Islet of Langerhans (tissue), 1 donor: ENCODE measurements at regions not wholly inside any gene's neighbourhood (a gene's known extent, or its start where the extent isn't known, plus 50 kb on each side); places are given as distances from the start of the nearest gene placed in this dataset.
"Not testable (repeated sequence)": the region's sequence is repeated elsewhere in the genome, so short reads cannot be mapped to it uniquely, and the experiment has no call there.

Experiments used
- FAIRE-seq: peaks from one replicate; lab custom pipeline; 2011; peaks lifted over from hg19 to GRCh38; lab: Jason Lieb, UNC

DNA sequence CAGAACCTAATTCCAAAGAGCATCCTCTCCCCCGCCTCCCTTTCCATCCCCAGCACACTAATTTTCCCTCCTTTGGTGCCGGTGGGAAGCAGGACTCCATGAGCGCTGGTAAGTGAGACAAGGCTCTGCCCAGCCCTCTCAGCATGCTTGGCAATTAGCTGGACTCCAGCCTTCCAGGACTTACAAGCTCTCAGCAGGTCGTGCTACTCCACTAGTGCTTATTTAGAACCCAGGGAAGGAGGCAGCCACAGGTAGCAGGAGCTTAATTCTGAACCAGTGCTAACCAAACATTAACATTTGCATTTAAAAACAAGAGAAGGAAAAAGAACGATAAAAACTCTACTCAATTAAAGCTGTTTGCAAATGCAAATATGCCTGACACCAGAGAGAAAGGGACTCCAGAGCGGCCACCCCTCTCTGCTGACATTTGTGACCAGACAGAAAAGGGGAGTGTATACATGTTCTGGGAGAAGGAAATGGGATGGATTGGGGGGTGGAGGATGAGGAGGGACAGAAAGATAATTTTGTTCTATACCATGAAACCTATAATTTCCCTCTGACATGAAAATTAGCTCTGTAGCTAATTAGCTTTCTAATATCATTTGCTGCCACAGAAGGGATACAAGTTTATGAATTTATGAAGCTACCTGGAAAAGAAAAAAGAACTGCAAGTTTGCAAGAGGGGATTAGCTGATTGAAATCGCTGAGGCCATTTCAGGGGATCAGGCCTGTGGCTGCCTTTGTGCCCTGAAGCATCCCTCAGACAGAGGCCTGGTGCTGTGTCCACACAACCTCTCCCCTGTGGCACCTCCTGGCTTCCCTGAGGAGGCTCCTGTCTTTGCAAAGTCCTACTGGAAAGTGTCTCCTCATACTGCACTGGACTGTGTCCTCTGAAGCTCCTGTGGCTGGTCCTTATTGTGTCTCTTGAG lies 266.3 kb downstream of the SEC61B start:
- no peak for FAIRE-seq

- no peak for FAIRE-seq
Observed at GRCh38 chr9:99489060-99489413, 267.0 kb downstream of the SEC61B start.

- no peak for FAIRE-seq
Observed at GRCh38 chr9:99490729-99491128, 268.6 kb downstream of the SEC61B start.

DNA sequence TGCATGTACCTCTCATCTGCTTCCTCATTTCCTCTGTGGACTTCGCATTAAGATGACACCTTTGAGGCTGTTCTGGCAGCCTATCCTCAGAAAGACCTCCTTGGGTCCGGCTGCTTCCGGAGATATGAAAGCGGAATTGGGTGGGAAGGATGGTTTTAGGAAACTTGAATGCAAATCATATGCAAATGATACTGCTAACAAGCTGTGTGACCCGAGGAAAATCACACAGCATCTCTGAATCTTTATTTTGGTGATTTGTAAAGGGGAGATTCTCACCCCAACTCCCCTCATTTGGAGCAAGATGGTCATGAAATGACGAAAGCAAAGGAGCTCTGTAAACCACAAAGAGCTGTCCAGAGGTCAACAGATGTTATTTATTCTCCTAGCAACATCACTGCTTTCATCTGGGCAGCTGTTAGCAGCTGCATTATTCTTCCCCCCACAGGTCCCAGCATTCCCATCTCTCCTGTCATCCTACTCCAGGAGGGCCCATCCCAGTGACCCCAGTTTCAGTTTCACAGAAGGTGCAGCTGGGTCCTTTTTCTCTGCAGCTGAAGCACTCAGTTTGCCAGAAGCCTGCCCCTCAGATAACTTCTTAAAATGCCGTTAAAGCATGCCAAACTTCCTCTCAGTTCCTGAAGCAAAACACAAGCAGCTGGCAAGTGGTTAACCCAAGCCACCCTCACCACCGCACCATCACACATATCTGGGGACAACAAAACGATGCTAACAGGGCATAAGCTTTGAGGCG lies 269.5 kb downstream of the SEC61B start:
- FAIRE-seq = no peak

- FAIRE-seq = no peak
Observed at GRCh38 chr9:99497641-99498040, 275.6 kb downstream of the SEC61B start.

DNA sequence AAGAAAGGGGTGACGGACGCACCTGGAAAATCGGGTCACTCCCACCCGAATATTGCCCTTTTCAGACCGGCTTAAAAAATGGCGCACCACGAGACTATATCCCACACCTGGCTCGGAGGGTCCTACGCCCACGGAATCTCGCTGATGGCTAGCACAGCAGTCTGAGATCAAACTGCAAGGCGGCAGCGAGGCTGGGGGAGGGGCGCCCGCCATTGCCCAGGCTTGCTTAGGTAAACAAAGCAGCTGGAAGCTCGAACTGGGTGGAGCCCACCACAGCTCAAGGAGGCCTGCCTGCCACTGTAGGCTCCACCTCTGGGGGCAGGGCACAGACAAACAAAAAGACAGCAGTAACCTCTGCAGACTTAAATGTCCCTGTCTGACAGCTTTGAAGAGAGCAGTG lies 276.9 kb downstream of the SEC61B start:
- FAIRE-seq = not testable (repeated sequence)

DNA sequence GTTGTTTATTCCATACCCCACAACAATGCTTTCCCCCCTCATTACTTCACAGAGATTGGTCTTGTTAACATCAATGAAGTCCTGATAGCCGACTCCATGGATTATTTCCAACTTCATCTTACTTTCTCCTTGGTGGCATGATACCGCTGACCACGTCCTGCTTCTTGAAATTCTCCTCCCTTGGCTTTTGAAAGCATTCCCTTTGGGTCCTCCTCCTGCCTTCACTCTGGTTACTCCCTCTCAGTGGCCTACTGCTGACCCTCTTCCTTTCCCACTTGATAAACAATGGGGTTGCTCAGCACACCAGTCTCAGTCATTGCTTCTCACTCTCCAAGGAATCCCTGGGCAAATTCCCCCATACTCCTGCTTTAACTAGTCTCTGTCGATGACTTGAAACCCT lies 283.9 kb downstream of the SEC61B start:
- FAIRE-seq = no peak

DNA sequence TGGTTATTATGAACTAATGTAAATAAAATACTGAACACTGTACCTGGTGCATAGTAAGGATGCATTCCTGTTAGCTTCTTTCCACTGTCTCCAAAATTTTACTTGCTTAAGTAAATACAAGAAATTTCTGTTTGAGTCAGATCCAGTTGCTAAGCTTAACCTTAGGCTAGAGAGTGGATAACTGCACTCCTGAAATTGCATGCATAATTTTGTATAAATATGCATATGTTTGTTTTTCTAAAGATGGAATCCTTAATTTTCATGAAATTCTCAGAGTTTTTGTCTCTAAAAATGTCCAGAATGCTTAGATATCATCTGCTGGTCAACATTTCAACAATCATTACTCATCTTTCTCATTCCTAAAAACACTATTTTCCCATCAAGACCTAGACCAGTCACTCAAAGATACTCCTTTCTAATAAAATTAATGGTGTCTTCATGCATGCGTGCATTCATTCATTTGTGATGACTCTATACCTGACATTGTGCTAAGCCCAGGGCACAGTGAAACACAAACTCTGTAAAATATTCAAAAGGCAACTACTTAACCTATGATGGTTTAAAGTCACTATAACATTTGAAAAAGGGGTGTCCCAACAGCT lies 284.8 kb downstream of the SEC61B start:
- no peak for FAIRE-seq

DNA sequence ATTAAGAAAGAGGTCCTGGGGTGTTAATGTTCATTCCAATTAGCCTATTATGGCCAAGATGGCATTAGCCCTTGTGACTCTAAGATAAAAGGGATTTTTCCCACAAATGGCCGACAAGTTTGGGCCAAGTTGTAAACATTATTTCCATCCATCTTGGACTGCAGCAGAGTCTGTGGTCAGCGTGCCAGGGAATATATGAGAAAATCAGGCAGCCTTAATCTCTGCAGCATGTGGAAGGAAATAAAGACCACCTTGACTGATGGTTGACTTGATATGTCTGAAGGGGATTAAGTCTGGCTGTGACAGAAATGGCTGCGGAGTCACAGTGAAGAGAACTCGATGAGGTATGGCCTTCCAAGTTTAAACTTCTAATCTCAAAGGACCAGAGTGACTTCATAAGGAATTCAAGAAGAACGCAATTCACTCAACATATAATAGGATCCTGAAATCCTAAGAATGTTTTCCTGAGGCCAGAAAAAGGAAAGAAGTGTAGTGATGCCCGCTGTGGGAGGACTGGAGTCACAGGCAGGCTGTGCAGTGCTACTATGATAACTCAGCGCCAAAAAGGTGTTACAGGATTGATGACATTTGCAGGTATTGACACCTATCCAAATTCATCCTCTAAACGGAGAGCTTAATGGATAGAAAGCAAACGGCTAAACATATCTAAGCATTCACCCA lies 287.1 kb downstream of the SEC61B start:
- no peak for FAIRE-seq

DNA sequence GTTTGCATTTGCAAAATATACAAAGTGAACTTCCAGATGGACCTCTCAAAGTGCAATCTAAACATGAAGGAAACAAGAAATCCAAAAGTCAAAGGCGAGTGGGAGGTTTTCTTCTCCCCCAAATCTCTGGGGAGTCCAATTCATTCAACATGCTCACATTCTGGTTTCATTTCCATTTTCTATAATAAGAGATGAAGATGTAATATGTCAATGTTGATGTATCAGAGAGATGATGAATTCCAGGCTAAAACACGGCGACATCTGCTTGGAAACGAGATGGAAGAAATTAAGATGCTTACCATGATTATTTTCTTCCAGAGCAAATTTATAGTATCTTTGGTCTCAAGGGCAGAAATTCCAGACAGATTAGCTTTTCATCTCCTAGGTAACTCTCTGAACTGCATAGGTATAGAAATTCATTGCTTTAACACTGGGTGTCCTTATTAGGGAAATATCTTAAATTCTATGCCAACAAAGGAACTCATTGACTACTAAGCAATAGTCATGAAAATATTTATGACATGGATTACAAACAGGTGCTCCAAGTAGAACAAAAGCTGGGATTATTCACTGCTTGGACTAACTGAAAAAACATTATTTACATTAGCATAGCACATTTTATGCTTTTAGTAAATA lies 287.9 kb downstream of the SEC61B start:
- FAIRE-seq = no peak

DNA sequence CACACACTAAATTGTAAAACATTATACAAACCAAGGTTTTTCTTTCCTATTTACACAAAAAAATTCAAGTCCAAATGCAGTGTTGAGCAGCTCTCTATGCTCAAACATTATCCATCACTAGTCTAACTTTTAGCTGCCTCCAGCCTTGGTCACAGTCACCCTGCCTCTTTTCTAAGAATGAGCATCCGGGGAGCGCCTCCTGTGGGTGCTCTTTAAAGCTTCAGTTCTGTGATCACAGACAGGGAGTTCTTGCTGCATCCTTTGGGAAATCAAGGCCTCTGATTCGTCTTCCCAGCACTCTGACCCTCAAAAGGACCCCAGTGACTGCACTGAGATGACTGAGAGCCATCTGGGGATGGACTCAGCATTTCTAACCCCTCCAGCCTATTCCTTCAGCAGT lies 289.6 kb downstream of the SEC61B start:
- no peak for FAIRE-seq

GRCh38 chr9:99513441-99514112 lies 291.5 kb downstream of the SEC61B start:
- FAIRE-seq = no peak

DNA sequence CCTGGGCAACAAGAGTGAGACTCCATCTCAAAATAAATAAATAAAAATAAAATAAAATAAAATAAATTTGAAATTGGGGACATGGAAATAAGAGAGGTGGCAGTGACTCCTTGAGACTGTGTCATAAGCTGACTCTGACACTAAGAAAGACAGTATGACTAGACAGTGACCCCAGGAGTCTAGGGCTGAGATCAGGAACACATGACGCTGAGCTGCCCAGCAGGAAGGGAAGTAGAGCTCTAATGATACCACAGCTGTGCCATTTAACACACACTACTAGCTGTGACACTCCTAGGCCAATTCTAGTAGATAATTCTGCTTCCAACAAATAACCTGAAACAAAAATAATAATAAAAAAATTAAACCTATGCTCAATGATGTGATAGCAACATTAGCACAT lies 293.0 kb downstream of the SEC61B start:
- no peak for FAIRE-seq

GRCh38 chr9:99515895-99516656 lies 294.0 kb downstream of the SEC61B start:
- FAIRE-seq = no peak

GRCh38 chr9:99516657-99517049 lies 294.6 kb downstream of the SEC61B start:
- no peak for FAIRE-seq

DNA sequence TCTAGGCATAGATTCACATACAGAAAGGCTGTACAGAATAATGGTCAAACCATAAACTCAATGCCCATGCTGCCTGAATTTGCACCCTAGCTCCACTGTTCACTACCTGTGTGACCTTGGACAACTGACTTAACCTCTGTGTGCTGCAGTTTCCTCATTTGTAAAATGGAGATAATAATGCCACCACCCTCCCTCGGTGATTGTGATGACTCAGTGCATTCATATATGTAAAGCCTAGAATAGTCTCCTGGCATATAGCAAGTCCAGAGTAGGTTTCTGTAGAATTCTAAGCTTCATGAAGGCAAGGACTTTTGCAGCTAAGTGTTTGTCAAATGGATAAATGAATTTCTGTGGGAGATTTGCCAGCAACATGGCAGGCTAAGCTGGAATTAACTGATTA lies 297.8 kb upstream of the NR4A3 start:
- FAIRE-seq = no peak

- no peak for FAIRE-seq
Observed at GRCh38 chr9:99531313-99531712, 290.4 kb upstream of the NR4A3 start.

DNA sequence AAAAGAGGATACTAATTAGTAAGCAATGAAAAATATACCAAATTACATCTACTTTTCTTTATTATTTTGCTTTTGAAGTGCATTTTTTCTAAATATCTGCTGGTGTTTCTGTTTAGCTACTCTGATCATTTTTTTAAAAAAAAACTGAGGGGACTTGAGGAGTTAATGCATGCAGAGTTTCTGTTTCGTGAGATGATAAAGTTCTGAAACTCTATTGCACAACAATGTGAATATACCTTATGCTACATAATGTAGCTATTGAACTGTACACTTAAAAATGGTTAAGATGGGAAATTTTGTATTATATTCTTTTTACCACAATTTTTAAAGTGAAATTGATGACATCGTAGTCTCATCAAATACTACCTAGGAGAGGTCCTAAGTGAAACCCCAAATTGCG lies 288.3 kb upstream of the NR4A3 start:
- FAIRE-seq = no peak

- FAIRE-seq = no peak
Observed at GRCh38 chr9:99537996-99538395, 283.7 kb upstream of the NR4A3 start.

DNA sequence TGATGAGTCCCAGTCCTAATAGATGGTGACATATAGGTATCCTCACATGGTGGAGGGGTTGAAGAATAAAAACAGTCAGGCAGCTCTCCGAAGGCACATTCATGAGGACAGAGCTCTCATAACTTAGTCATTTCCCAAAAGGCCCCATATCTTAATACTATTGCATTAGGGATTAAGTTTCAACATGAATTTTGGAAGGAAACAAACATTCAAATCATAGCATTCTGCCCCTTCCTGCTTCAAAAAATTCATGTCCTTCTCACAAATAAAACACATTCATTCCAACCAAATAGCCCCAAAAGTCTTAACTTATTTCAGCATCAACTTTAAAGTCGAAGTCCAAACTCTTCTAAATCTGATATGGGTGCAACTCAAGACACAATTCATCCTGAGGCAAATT lies 277.2 kb upstream of the NR4A3 start:
- no peak for FAIRE-seq

- FAIRE-seq = no peak
Observed at GRCh38 chr9:99549441-99549840, 272.2 kb upstream of the NR4A3 start.
